ENCODE measurements at regions not wholly inside any gene's neighbourhood (a gene's known extent, or its start where the extent isn't known, plus 50 kb on each side); places are given as distances from the start of the nearest gene placed in this dataset.

- no peak for TF ChIP-seq CTCF (conservative IDR thresholded peaks at IDR 0.05 in 1 of 2, IDR thresholded peaks at IDR 0.05 in 1 of 2; ENCODE audit: extremely low read depth in 1 of 2, insufficient read depth in 1 of 2, low read depth in 1 of 2, low read length in 2 of 2)
- no peak for TF ChIP-seq EZH2 (IDR thresholded peaks at IDR 0.05; ENCODE audit: borderline replicate concordance, low read length)
These were observed 517.8 kb upstream of the PAPPA start for GRCh38 chr9:115635680-115636383.

Measured in mammary epithelial cell (primary cell).